ENCODE measurements at regions not wholly inside any gene's neighbourhood (a gene's known extent, or its start where the extent isn't known, plus 50 kb on each side); places are given as distances from the start of the nearest gene placed in this dataset.

- TF ChIP-seq POLR2A (IDR thresholded peaks at IDR 0.05) (no peak), CTCF (IDR thresholded peaks at IDR 0.05) (no peak)
Observed at GRCh38 chr14:71194251-71194650, 287.0 kb downstream of the PCNX1 start.

Data from lower leg skin (tissue), 3 donors.